ENCODE measurements at regions not wholly inside any gene's neighbourhood (a gene's known extent, or its start where the extent isn't known, plus 50 kb on each side); places are given as distances from the start of the nearest gene placed in this dataset.

DNA sequence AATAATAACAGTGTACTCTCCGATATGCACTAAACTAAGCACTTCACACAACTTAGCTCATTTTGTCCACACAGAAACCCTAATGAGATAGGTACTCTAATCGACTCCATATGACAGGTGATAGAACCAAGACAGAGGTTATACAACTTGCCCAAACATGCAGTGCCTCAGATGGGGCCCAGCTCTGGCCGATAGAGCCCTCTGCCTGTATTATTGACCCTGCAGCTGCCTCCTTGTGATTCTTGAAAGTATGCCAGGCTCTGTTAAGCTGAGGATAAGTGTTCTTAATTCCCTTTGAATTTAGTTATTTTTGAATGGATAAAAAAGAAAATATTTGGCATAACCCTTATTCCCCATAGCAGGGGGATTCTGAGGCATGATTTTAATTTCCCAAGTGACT lies 78.5 kb downstream of the HMHB1 start:
- TF ChIP-seq POLR2A (IDR thresholded peaks at IDR 0.05) (no peak), CTCF (IDR thresholded peaks at IDR 0.05 in 4 of 5, conservative IDR thresholded peaks at IDR 0.05 in 1 of 5) (no peak)
